ENCODE measurements at regions not wholly inside any gene's neighbourhood (a gene's known extent, or its start where the extent isn't known, plus 50 kb on each side); places are given as distances from the start of the nearest gene placed in this dataset.

DNA sequence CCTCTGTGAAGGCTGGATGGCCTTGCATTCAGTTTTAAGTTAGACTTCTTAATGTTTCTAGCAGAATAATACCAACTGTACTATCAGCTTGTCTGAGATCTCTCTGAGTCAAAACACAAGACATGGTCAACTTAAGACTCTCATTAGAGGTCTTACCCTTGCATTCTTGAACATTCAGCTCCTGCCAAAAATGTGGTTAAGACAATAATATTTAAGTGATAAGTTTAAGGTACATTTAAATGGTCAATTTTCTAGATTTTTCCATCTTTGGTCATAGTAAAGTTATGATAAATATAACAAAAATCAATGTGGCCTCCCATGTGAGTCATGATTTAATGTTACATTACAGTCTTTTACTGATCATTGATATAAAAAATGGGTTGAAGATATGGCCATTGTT, 75.0 kb downstream of the NR2F1 start:
- intact Hi-C loops (cut with DNase I; ENCODE audit: low total_unique reads), result no loop called here
- no peak for DNase-seq
- H3K27me3 ChIP-seq, result no peaks in the 10 kb centered on the region
- TF ChIP-seq POLR2A (IDR thresholded peaks at IDR 0.05), result no peak
- no peak for TF ChIP-seq CTCF (IDR thresholded peaks at IDR 0.05)
- no peaks in the 10 kb centered on the region for H3K36me3 ChIP-seq (ENCODE audit: low read depth, missing control alignments)
- no peak overlapping the region for H3K27ac ChIP-seq
- H3K4me1 ChIP-seq, result no peaks in the 10 kb centered on the region
- no peaks in the 10 kb centered on the region for H3K9me3 ChIP-seq
- H3K4me3 ChIP-seq, result no peak overlapping the region

DNA sequence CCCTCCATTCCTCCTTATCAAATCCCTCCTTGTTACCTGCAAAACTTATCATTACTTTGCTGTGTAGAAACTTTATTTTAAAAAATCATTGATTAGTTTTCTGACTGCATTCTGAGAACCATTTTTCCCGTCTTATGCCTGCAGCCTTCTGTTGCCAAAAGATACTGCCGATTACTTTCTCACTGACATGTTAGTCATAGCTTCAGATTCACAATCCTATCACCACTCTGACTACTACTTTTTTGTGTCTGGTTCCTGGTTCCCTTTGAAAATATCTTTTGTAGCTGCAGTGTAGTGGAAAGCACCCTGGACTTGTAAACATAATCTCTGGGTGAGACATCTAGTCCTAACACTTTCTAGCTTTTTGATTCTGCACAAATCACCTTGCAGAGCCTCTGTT, 71.7 kb downstream of the NR2F1 start:
- Histone ChIP-seq H3K4me1 (no peaks in the 10 kb centered on the region), H3K27me3 (no peaks in the 10 kb centered on the region), H3K4me3 (no peak overlapping the region), H3K9me3 (no peaks in the 10 kb centered on the region), H3K27ac (no peak overlapping the region), H3K36me3 (ENCODE audit: low read depth, missing control alignments) (no peaks in the 10 kb centered on the region)
- DNase-seq, result no peak
- intact Hi-C loops (cut with DNase I; ENCODE audit: low total_unique reads), result no loop called here
- 90 to 94% methylated on average over 2 of the region's 2 CpGs for WGBS, 2 donors
- TF ChIP-seq POLR2A (IDR thresholded peaks at IDR 0.05) (no peak), CTCF (IDR thresholded peaks at IDR 0.05) (no peak)

GRCh38 chr5:93653716-93654115, 70.7 kb downstream of the NR2F1 start:
- Histone ChIP-seq H3K4me3 (no peak overlapping the region), H3K27ac (no peak overlapping the region), H3K4me1 (no peaks in the 10 kb centered on the region), H3K27me3 (no peaks in the 10 kb centered on the region), H3K36me3 (ENCODE audit: low read depth, missing control alignments) (no peaks in the 10 kb centered on the region), H3K9me3 (no peaks in the 10 kb centered on the region)
- no peak for DNase-seq
- TF ChIP-seq POLR2A (IDR thresholded peaks at IDR 0.05), result no peak
- no peak for TF ChIP-seq CTCF (IDR thresholded peaks at IDR 0.05)
- 95 to 100% methylated on average over 1 of the region's 1 CpG for WGBS, 2 donors
- intact Hi-C loops (cut with DNase I; ENCODE audit: low total_unique reads), result no loop called here

GRCh38 chr5:93649234-93649900, 66.3 kb downstream of the NR2F1 start:
- no peak for TF ChIP-seq POLR2A (IDR thresholded peaks at IDR 0.05)
- TF ChIP-seq CTCF (IDR thresholded peaks at IDR 0.05), result no peak
- no peak for DNase-seq
- WGBS, 2 donors, result 60 to 62% methylated on average over 1 of the region's 1 CpG
- H3K4me1 ChIP-seq, result no peaks in the 10 kb centered on the region
- intact Hi-C loops (cut with DNase I; ENCODE audit: low total_unique reads), result no loop called here
- no peaks in the 10 kb centered on the region for H3K36me3 ChIP-seq (ENCODE audit: low read depth, missing control alignments)
- H3K27ac ChIP-seq, result no peak overlapping the region
- no peak overlapping the region for H3K4me3 ChIP-seq
- no peaks in the 10 kb centered on the region for H3K27me3 ChIP-seq
- no peaks in the 10 kb centered on the region for H3K9me3 ChIP-seq

- intact Hi-C loops (cut with DNase I; ENCODE audit: low total_unique reads), result no loop called here
- no peak overlapping the region for H3K27ac ChIP-seq
- H3K4me3 ChIP-seq, result no peak overlapping the region
- WGBS, 2 donors, result 87 to 93% methylated on average over 2 of the region's 2 CpGs
- no peaks in the 10 kb centered on the region for H3K9me3 ChIP-seq
- no peak for TF ChIP-seq CTCF (IDR thresholded peaks at IDR 0.05)
- no peak for TF ChIP-seq POLR2A (IDR thresholded peaks at IDR 0.05)
- DNase-seq, result no peak
- no peaks in the 10 kb centered on the region for H3K36me3 ChIP-seq (ENCODE audit: low read depth, missing control alignments)
- no peaks in the 10 kb centered on the region for H3K27me3 ChIP-seq
- H3K4me1 ChIP-seq, result no peaks in the 10 kb centered on the region
Measured at GRCh38 chr5:93644760-93645159, 61.7 kb downstream of the NR2F1 start.
